Right lobe of liver (tissue), 6 donors: ENCODE measurements at regions not wholly inside any gene's neighbourhood (a gene's known extent, or its start where the extent isn't known, plus 50 kb on each side); places are given as distances from the start of the nearest gene placed in this dataset.
"Not testable (repeated sequence)": the region's sequence is repeated elsewhere in the genome, so short reads cannot be mapped to it uniquely, and the experiment has no call there.

Experiments used
- ATAC-seq, 4 donors: fragments of 200-7000 bp; cut with Tn5 transposase; one replicate each; pipeline ENCODE4 v1.9.1; 2020; ENCODE audit warnings: mild to moderate bottlenecking in 4 of 4, moderate library complexity in 4 of 4
- DNase-seq, 3 donors: peaks; one replicate each; pipeline ENCODE4 v3.0.0-alpha.2; 2020
- H3K27ac ChIP-seq, 3 donors: fragments of 200-600 bp; one replicate each; pipeline ENCODE4 v1.8.0; 2022
- H3K27me3 ChIP-seq, 2 donors: fragments of 200-600 bp; one replicate each; pipeline ENCODE4 v1.8.0; 2022
- H3K36me3 ChIP-seq, 4 donors: fragments of 200-600 bp; sonication (generic) in 1 of 4; one replicate each; pipeline versions ENCODE4 v1.5.1 to v1.8.0; 2017 to 2022; ENCODE audit warnings: control low read depth in 1 of 4
- H3K4me1 ChIP-seq, 4 donors: fragments of 200-600 bp; sonication (generic) in 1 of 4; one replicate each; pipeline versions ENCODE4 v1.5.1 to v1.8.0; 2017 to 2022; ENCODE audit warnings: control low read depth in 1 of 4
- H3K4me3 ChIP-seq, 3 donors: fragments of 200-600 bp; one replicate each; pipeline ENCODE4 v1.8.0; 2022
- H3K9me3 ChIP-seq, 4 donors: fragments of 200-600 bp; sonication (generic) in 1 of 4; one replicate each; pipeline versions ENCODE4 v1.5.1 to v1.8.0; 2017 to 2022; ENCODE audit warnings: control low read depth in 1 of 4
- CTCF ChIP-seq, 4 donors: fragments of 200-600 bp in 3 of 4; fragments of 450-650 bp in 1 of 4; IDR thresholded peaks; one replicate each; pipeline versions ENCODE4 v1.5.1 to v1.8.0; 2016 to 2022; ENCODE audit warnings: antibody characterized with exemption in 4 of 4, mild to moderate bottlenecking in 2 of 4
- POLR2A ChIP-seq: fragments of 450-650 bp; IDR thresholded peaks from one replicate; pipeline ENCODE4 v1.6.1; 2017; ENCODE audit warnings: antibody characterized with exemption, mild to moderate bottlenecking
- WGBS: methylation state at CpG from one replicate; pipeline ENCODE4 v1.1.6; 2018; ENCODE audit warnings: low coverage, low lambda C conversion rate; ENCODE audit not compliant: insufficient coverage; ENCODE audit errors: missing lambda C conversion rate; 5-methylcytosine and 5-hydroxymethylcytosine counted together
- intact Hi-C, 2 donors: fragments of 100-400 bp; cut with DNase I; formaldehyde crosslinking; loops; one replicate each; pipeline versions ENCODE4 v1.11.2 to v1.14.1; 2022
- donor health status: DM: no; HTN: yes; CAD: no.
- donor health status: DM: no; HTN: no; CAD: no.
- donor health status: DM: no; HTN: no; CAD: no.
- donor health status: DM: no; HTN: yes; CAD: no.
- donor health status: DM: no; HTN: yes; CAD: no.

- Histone ChIP-seq H3K36me3 (no peaks in the 10 kb centered on the region), H3K27ac (no peak overlapping the region), H3K27me3 (no peaks in the 10 kb centered on the region), H3K4me3 (no peak overlapping the region), H3K4me1 (no peaks in the 10 kb centered on the region), H3K9me3 (no peaks in the 10 kb centered on the region)
- WGBS = 46% methylated on average over 2 of the region's 2 CpGs
- ATAC-seq (no peak), DNase-seq (no peak)
- intact Hi-C loops = no loop called here
- TF ChIP-seq CTCF (IDR thresholded peaks at IDR 0.05) (no peak), POLR2A (no peak)
Observed at GRCh38 chr11:116037861-116038260, 533.6 kb upstream of the CADM1 start.

- WGBS = 42% methylated on average over 5 of the region's 5 CpGs
- Histone ChIP-seq H3K4me3 (no peak overlapping the region), H3K9me3 (no peaks in the 10 kb centered on the region), H3K27ac (no peak overlapping the region), H3K4me1 (no peaks in the 10 kb centered on the region), H3K36me3 (no peaks in the 10 kb centered on the region), H3K27me3 (no peaks in the 10 kb centered on the region)
- ATAC-seq (peak in 1 of 4 donors; percentile 23), DNase-seq (no peak)
- TF ChIP-seq CTCF (IDR thresholded peaks at IDR 0.05) = no peak
- TF ChIP-seq POLR2A = no peak
- intact Hi-C loops = no loop called here
Observed at GRCh38 chr11:116035977-116036376, 531.8 kb upstream of the CADM1 start.

GRCh38 chr11:116033931-116034553, 529.8 kb upstream of the CADM1 start:
- ATAC-seq (no peak), DNase-seq (no peak)
- Histone ChIP-seq H3K36me3 (no peaks in the 10 kb centered on the region), H3K4me3 (no peak overlapping the region), H3K27me3 (no peaks in the 10 kb centered on the region), H3K4me1 (no peaks in the 10 kb centered on the region), H3K9me3 (no peaks in the 10 kb centered on the region), H3K27ac (no peak overlapping the region)
- TF ChIP-seq POLR2A (no peak), CTCF (IDR thresholded peaks at IDR 0.05) (no peak)
- intact Hi-C loops = no loop called here
- WGBS = 18% methylated on average over 7 of the region's 8 CpGs

- ATAC-seq (no peak), DNase-seq (no peak)
- intact Hi-C loops = no loop called here
- H3K27ac ChIP-seq = no peak overlapping the region
- no peaks in the 10 kb centered on the region for H3K4me1 ChIP-seq
- no peaks in the 10 kb centered on the region for H3K9me3 ChIP-seq
- 62% methylated on average over 4 of the region's 4 CpGs for WGBS
- TF ChIP-seq CTCF (IDR thresholded peaks at IDR 0.05) (no peak), POLR2A (no peak)
- no peaks in the 10 kb centered on the region for H3K27me3 ChIP-seq
- H3K4me3 ChIP-seq = no peak overlapping the region
- no peaks in the 10 kb centered on the region for H3K36me3 ChIP-seq
Observed at GRCh38 chr11:116030697-116031331, 526.6 kb upstream of the CADM1 start.

- H3K27ac ChIP-seq, H3K9me3 ChIP-seq, DNase-seq, H3K27me3 ChIP-seq, intact Hi-C loops, ATAC-seq, H3K36me3 ChIP-seq, H3K4me1 ChIP-seq, H3K4me3 ChIP-seq: not testable (repeated sequence)
- 13% methylated on average over 1 of the region's 1 CpG for WGBS
Observed at GRCh38 chr11:116028506-116028905, 524.3 kb upstream of the CADM1 start.
